AG10803 (cell line): ENCODE measurements at regions not wholly inside any gene's neighbourhood (a gene's known extent, or its start where the extent isn't known, plus 50 kb on each side); places are given as distances from the start of the nearest gene placed in this dataset.

ENCODE experiments used
- DNase-seq: peaks from one replicate; pipeline ENCODE4 v3.0.0; 2010; ENCODE audit warnings: low read depth
- H3K4me3 ChIP-seq: 2 replicates; pipeline ENCODE4 v1.5.1; 2011; ENCODE audit warnings: mild to moderate bottlenecking, low read length, control low read depth
- CTCF ChIP-seq: conservative IDR thresholded peaks from 2 replicates; pipeline ENCODE4 v1.5.1; 2011; ENCODE audit warnings: mild to moderate bottlenecking, low read length, control low read depth, inconsistent platforms

GRCh38 chr12:74334780-74335179 lies 202.9 kb upstream of the ATXN7L3B start:
- H3K4me3 ChIP-seq = no peak overlapping the region
- no peak for DNase-seq
- TF ChIP-seq CTCF = no peak

GRCh38 chr12:74337951-74338350 lies 199.7 kb upstream of the ATXN7L3B start:
- no peak for TF ChIP-seq CTCF
- no peak for DNase-seq
- no peak overlapping the region for H3K4me3 ChIP-seq

- no peak overlapping the region for H3K4me3 ChIP-seq
- TF ChIP-seq CTCF = no peak
- no peak for DNase-seq
These were observed 198.4 kb upstream of the ATXN7L3B start for GRCh38 chr12:74339211-74339610.

GRCh38 chr12:74349925-74350324 lies 187.7 kb upstream of the ATXN7L3B start:
- H3K4me3 ChIP-seq = no peak overlapping the region
- DNase-seq = peak; percentile 30
- no peak for TF ChIP-seq CTCF

GRCh38 chr12:74365178-74365964 lies 172.3 kb upstream of the ATXN7L3B start:
- no peak overlapping the region for H3K4me3 ChIP-seq
- peak; percentile 11 for DNase-seq
- TF ChIP-seq CTCF = peak; percentile 20; the same call in 1 of the 2 replicates

GRCh38 chr12:74370608-74371216 lies 166.9 kb upstream of the ATXN7L3B start:
- DNase-seq = no peak
- H3K4me3 ChIP-seq = no peak overlapping the region
- no peak for TF ChIP-seq CTCF

GRCh38 chr12:74379114-74379513 lies 158.5 kb upstream of the ATXN7L3B start:
- no peak overlapping the region for H3K4me3 ChIP-seq
- TF ChIP-seq CTCF = no peak
- DNase-seq = no peak
